Retinal pigment epithelial cell (primary cell): ENCODE measurements at regions not wholly inside any gene's neighbourhood (a gene's known extent, or its start where the extent isn't known, plus 50 kb on each side); places are given as distances from the start of the nearest gene placed in this dataset.

ENCODE experiments used
- DNase-seq: peaks from one replicate; pipeline ENCODE4 v3.0.0-alpha.2; 2010; ENCODE audit warnings: low read depth
- H3K4me3 ChIP-seq: 2 replicates; pipeline ENCODE4 v1.5.1; 2011; ENCODE audit warnings: mild to moderate bottlenecking, low read length, control low read depth, moderate library complexity
- TF ChIP-seq, protein P1 (sequence below): conservative IDR thresholded peaks from 2 replicates; pipeline ENCODE4 v1.5.1; 2011; ENCODE audit warnings: low read depth, low read length, control low read depth, inconsistent platforms

DNA sequence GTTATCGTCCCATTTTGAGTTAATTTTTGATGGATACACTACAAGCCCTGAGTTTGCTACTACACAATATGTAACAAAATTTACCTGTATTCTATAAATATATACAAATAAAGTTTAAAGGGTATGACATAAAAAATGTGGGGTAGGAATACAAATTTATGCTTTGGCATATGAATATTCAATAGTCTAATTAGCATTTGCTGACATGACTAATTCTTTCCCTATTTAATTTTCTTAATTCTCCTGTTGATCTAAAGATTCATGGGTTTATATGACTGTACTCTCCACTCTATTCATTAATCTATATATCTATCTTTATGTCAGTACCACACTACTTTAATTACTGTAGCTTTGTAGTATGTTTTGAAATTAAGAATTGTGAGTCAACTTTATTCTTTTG is 1840.7 kb upstream of the FLRT2 start:
- H3K4me3 ChIP-seq, result no peak overlapping the region
- no peak for DNase-seq
- TF ChIP-seq, protein P1, sequence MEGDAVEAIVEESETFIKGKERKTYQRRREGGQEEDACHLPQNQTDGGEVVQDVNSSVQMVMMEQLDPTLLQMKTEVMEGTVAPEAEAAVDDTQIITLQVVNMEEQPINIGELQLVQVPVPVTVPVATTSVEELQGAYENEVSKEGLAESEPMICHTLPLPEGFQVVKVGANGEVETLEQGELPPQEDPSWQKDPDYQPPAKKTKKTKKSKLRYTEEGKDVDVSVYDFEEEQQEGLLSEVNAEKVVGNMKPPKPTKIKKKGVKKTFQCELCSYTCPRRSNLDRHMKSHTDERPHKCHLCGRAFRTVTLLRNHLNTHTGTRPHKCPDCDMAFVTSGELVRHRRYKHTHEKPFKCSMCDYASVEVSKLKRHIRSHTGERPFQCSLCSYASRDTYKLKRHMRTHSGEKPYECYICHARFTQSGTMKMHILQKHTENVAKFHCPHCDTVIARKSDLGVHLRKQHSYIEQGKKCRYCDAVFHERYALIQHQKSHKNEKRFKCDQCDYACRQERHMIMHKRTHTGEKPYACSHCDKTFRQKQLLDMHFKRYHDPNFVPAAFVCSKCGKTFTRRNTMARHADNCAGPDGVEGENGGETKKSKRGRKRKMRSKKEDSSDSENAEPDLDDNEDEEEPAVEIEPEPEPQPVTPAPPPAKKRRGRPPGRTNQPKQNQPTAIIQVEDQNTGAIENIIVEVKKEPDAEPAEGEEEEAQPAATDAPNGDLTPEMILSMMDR, result no peak

DNA sequence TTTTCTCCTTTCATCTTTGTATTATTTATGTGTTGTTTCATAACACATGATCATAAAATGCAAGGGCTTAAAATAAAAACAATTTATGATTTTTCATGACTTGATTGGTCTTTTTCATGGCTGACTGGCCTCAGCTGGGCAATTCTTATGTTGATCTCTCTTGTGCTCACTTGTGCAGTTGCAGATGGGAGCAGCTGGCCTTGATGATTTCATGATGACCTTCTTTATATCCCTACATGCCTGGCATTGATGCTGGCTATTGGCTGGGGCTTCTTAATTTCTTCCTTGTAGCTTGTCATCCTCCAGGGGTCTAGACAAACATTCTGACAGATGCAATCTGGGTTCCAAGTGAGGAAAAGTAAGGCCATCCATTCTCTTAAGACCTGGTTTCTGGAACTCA is 1832.8 kb upstream of the FLRT2 start:
- TF ChIP-seq, protein P1, result no peak
- no peak for DNase-seq
- no peak overlapping the region for H3K4me3 ChIP-seq

DNA sequence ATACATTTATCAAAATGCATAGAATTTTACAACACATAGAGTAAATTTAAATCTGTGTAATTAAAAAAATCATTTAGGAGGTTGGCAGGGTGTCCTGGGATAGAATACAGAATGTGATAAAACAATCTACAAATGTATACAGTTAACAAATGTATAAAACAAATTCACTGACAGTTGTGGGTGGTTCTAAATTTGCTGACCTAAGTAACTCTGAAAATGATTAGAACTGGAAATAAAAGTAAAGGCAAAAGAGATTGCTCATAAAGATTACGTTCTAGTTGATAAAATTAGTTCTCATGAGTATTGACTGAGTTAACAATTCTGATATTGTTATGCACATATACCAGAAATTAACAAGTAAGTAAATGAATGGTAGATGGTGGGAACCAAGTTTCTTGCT is 1827.3 kb upstream of the FLRT2 start:
- TF ChIP-seq, protein P1, result no peak
- no peak for DNase-seq

DNA sequence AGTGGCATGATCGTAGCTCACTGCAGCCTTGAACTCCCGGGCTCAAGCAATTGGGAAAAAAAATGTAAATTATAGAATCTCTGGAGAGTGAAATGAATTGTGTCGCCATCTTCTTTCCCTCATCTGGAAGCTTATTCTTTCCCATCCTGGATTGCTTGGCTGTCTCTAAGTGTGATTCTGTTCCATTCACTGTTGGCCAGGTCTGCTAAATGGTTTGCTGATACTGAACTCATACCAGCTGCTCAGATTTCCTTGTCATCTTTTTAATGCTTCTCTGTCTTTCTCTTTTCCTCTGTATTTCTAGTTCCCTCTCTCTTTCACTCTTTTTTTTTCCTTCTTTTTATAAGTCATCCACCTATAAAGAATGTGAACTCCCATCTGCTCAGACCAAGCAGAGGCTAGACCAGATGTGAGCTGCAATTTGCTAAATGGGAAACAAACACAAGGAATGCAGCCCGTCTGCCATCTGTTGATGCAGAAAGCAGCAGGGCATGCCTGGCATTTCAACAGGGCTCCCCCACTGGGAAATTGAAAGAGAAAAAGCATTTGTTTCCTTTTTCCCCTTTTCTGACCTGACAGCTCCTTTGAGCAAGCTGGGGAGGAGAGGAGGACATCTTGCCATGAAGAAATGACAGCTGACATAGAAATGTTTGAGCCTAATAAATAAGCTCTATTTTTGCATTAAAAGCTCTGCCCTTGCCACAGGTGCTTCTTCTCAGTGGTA is 1823.6 kb upstream of the FLRT2 start:
- no peak for DNase-seq
- TF ChIP-seq, protein P1, result no peak
- H3K4me3 ChIP-seq, result no peak overlapping the region

More for the DNA sequence above, 1827.3 kb upstream of the FLRT2 start:
- H3K4me3 ChIP-seq, result no peak overlapping the region

DNA sequence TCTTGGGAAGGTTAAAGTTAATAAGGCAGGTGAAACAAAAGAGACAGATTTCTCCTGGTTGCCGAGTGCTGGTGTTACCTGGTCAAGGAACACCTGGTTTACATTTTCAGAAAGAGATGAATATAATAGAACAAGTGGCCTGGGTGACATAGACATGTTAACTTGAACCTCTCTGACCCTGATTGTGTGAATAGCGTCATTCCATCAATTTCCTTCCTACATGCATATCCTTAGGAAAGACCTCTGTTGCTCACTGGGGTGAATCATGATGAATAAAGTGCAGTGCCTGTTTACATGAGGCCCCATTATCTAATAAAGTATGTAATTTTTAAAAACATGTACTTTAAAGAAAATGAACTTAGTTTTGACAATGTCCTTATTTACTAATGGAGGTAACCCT is 1822.9 kb upstream of the FLRT2 start:
- H3K4me3 ChIP-seq, result no peak overlapping the region
- DNase-seq, result no peak
- TF ChIP-seq, protein P1, result no peak

DNA sequence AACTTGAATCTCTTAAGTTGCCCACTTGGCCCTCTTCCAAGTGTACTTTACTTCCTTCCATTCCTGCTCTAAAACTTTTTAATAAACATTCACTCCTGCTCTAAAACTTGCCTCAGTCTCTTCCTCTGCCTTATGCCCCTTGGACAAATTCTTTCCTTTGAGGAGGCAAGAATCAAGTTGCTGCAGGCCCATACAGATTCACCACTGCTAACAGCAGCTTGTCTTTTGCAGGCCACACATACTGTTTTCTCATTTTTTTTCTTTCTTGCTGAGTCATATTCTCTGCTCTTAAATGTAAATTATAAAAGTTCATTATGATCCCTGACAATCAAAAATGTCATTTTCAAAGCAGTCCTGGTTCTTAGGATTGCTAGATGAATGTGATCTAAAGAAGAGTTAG is 1820.8 kb upstream of the FLRT2 start:
- TF ChIP-seq, protein P1, result no peak
- no peak overlapping the region for H3K4me3 ChIP-seq
- no peak for DNase-seq

DNA sequence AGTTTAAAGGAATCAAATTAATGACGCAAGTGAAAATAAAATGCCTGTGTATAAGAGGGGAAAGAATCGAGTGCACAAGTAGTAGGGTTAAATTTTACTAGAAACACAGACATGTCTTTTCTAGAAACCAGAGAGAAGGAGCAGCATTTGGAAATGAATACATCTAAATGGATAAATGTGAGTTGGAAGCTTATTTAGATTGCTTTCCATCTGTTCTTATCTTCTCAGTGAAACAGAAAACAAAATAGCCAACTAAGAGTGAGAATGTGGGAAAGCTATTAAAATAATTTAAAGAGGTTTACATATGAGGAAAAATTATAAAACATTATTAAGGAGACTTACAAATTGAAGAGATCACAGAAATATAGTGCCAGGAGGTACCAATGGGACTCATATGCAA is 1818.9 kb upstream of the FLRT2 start:
- DNase-seq, result no peak
- no peak overlapping the region for H3K4me3 ChIP-seq
- TF ChIP-seq, protein P1, result no peak
